Osteocyte (in vitro differentiated cells): ENCODE measurements at regions not wholly inside any gene's neighbourhood (a gene's known extent, or its start where the extent isn't known, plus 50 kb on each side); places are given as distances from the start of the nearest gene placed in this dataset.

Experiments used
- DNase-seq: peaks from one replicate; pipeline ENCODE4 v3.0.0; 2021; ENCODE audit warnings: mixed read lengths; ENCODE audit not compliant: unreplicated experiment; ENCODE audit errors: extremely low spot score
- H3K27ac Mint-ChIP-seq: one replicate; pipeline ENCODE4 v1.8.0; 2021; ENCODE audit warnings: mild to moderate bottlenecking, mixed read lengths; ENCODE audit not compliant: unreplicated experiment
- H3K27me3 Mint-ChIP-seq: one replicate; pipeline ENCODE4 v1.8.0; 2021; ENCODE audit warnings: mixed read lengths; ENCODE audit not compliant: unreplicated experiment
- H3K36me3 Mint-ChIP-seq: one replicate; pipeline ENCODE4 v1.8.0; 2021; ENCODE audit warnings: mixed read lengths; ENCODE audit not compliant: unreplicated experiment
- H3K4me1 Mint-ChIP-seq: one replicate; pipeline ENCODE4 v1.8.0; 2021; ENCODE audit warnings: mixed read lengths; ENCODE audit not compliant: unreplicated experiment
- H3K4me3 Mint-ChIP-seq: one replicate; pipeline ENCODE4 v1.8.0; 2021; ENCODE audit warnings: mild to moderate bottlenecking, moderate library complexity, mixed read lengths; ENCODE audit not compliant: unreplicated experiment
- H3K9me3 Mint-ChIP-seq: one replicate; pipeline ENCODE4 v1.8.0; 2021; ENCODE audit warnings: mixed read lengths; ENCODE audit not compliant: unreplicated experiment
- TF ChIP-seq, protein P1 (sequence below): fragments of 200-600 bp; sonication (generic); IDR thresholded peaks from 2 replicates; pipeline ENCODE4 v1.5.0; 2021; ENCODE audit warnings: antibody characterized with exemption, mild to moderate bottlenecking, moderate library complexity

DNA sequence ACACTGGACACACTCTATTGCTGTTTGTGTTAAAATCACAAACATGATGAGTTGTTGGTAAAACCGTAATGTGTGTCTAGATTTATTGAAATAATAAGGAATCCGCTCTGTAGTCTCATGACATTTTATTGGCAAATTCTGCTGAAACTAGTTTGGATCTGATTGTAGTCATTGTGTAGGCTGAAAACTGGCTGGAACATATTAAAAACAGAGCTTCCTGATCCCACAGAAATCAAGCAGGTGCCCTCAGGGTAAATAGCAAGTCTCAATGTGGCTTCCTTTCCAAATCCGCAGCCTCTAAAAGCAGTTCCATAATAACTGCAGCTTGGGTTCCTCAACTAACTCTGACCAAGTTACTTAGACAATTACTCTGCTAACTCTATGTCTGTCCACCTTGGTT lies 427.5 kb upstream of the KIF2A start:
- Mint-ChIP-seq H3K4me1 (peaks cover 14% of the 10 kb centered on the region), H3K27me3 (no peaks in the 10 kb centered on the region), H3K9me3 (peaks cover 2% of the 10 kb centered on the region), H3K36me3 (no peaks in the 10 kb centered on the region), H3K27ac (no peak overlapping the region), H3K4me3 (no peak overlapping the region)
- TF ChIP-seq, protein P1, sequence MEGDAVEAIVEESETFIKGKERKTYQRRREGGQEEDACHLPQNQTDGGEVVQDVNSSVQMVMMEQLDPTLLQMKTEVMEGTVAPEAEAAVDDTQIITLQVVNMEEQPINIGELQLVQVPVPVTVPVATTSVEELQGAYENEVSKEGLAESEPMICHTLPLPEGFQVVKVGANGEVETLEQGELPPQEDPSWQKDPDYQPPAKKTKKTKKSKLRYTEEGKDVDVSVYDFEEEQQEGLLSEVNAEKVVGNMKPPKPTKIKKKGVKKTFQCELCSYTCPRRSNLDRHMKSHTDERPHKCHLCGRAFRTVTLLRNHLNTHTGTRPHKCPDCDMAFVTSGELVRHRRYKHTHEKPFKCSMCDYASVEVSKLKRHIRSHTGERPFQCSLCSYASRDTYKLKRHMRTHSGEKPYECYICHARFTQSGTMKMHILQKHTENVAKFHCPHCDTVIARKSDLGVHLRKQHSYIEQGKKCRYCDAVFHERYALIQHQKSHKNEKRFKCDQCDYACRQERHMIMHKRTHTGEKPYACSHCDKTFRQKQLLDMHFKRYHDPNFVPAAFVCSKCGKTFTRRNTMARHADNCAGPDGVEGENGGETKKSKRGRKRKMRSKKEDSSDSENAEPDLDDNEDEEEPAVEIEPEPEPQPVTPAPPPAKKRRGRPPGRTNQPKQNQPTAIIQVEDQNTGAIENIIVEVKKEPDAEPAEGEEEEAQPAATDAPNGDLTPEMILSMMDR, result no peak
- DNase-seq, result no peak

DNA sequence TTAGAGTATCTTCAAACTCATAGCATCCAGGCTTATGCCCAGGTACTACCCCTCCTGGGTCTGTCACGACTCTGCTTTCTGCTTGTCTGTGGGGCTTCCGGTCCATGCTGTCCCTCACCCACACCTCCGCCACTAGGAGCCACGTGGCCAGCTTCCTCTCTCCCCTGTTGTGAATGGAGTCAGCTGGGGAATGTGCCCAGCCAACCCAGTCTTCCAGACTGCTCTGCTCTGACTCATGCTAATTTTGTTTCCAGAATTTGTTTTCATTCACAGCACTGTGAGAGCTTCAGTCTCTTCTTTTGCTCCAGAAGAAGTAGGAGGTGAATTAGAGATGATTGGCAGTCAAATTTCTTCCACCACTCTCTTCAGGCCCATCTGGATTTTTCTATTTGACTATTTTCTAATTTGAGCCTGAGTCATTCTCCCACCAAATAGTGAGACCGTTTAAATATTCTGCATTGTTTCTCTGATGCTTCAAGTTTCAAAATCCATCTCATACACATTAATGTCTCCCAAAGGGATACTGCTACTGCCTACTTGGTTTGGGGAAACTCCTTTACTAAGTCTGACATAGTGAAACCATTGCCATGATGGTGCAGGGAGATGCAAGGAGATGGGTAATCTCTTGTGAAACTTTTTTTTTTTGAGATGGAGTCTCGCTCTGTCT lies 424.1 kb upstream of the KIF2A start:
- Mint-ChIP-seq H3K27me3 (peaks cover 2% of the 10 kb centered on the region), H3K27ac (peak overlapping the region; percentile 65), H3K4me3 (no peak overlapping the region), H3K4me1 (peaks cover 14% of the 10 kb centered on the region), H3K36me3 (no peaks in the 10 kb centered on the region), H3K9me3 (no peaks in the 10 kb centered on the region)
- TF ChIP-seq, protein P1, result no peak
- DNase-seq, result no peak

DNA sequence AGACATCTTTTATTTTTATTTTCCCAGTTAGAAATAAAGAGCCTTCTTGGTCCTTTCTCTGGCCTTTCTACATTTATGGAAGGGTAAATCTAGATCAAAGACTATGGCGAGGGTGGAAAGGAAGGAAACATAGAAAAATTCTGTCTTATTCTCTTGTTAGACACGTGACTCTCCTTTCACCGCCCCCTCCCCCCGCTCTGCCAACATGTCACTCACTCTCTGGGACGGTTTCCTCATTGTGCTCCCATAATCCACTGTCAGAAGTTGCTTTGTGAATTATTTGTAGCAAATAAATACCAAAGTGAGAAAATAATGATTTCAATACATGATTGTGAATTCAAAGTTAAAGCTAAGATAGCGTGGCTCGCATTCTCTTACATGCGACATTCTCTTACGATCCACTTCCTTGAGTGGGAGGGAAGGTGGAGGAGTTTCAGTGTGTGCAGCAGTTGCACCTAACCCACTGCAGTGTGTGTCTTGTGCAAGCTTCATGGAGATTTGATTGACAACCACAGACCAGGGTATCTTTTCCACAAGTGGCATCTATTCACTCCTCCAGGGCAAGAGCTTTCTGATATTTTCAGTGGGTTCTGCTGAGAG lies 423.0 kb upstream of the KIF2A start:
- no peak overlapping the region for H3K27ac Mint-ChIP-seq
- H3K9me3 Mint-ChIP-seq, result no peaks in the 10 kb centered on the region
- TF ChIP-seq, protein P1, result no peak
- peaks cover 2% of the 10 kb centered on the region for H3K27me3 Mint-ChIP-seq
- H3K4me3 Mint-ChIP-seq, result no peak overlapping the region
- no peaks in the 10 kb centered on the region for H3K36me3 Mint-ChIP-seq
- no peak for DNase-seq
- H3K4me1 Mint-ChIP-seq, result peaks cover 14% of the 10 kb centered on the region

DNA sequence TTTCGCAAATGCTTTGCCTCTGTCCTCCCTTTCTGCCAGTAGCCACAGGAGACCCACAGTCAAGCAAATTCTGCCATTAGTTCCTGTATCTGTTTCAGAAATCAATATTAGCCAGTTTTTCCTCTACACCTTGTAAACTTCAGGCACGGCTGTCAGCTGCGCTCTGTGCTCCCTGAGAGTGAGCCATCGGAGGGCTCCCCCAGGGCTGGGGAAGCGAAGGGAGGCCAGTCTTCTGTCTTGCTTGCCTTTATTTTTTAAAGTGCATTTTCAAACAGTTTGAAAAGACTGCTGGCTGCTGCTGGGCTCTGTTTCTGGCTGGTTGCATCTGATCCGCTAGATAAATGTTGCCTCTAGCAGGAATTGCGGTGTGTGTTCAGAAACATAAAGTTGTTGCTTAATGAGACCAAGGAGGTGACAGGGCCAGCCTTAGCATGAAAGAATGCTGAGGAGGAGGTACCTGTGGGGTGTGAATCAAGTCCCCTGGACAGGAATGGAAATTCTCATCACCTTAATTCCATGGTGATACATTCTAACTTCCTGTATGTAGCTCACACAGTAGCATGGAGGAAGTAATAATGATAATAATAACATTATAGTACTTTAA lies 421.7 kb upstream of the KIF2A start:
- Mint-ChIP-seq H3K27me3 (peaks cover 2% of the 10 kb centered on the region), H3K4me1 (peaks cover 14% of the 10 kb centered on the region), H3K36me3 (no peaks in the 10 kb centered on the region), H3K4me3 (no peak overlapping the region), H3K27ac (no peak overlapping the region), H3K9me3 (peaks cover 11% of the 10 kb centered on the region)
- no peak for DNase-seq
- TF ChIP-seq, protein P1, result no peak

DNA sequence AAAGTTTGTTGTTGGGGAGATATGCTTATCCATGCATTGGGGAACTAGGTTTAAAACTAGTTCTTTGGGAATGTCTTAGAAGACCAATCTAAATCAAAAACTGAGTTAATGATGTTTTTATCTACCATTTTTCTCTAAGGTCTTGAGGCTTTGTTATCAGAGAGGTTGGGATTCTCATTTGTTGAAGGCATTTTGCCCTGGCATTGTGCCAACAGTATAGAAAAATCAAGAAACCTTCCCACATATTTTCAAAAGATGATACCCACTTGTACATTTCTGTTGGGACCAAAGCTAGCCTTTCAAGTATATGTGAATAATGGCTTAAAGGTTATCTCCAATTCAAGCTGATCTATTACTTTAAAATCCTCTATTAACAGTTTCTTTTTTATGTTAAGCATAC lies 419.8 kb upstream of the KIF2A start:
- Mint-ChIP-seq H3K27me3 (peaks cover 2% of the 10 kb centered on the region), H3K4me1 (peaks cover 14% of the 10 kb centered on the region), H3K27ac (no peak overlapping the region), H3K9me3 (peaks cover 21% of the 10 kb centered on the region), H3K36me3 (no peaks in the 10 kb centered on the region), H3K4me3 (no peak overlapping the region)
- no peak for DNase-seq
- TF ChIP-seq, protein P1, result no peak
